ENCODE measurements at regions not wholly inside any gene's neighbourhood (a gene's known extent, or its start where the extent isn't known, plus 50 kb on each side); places are given as distances from the start of the nearest gene placed in this dataset.

GRCh38 chr6:169964486-169965180 is 213.2 kb downstream of the ERMARD start:
- TF ChIP-seq, protein P1, sequence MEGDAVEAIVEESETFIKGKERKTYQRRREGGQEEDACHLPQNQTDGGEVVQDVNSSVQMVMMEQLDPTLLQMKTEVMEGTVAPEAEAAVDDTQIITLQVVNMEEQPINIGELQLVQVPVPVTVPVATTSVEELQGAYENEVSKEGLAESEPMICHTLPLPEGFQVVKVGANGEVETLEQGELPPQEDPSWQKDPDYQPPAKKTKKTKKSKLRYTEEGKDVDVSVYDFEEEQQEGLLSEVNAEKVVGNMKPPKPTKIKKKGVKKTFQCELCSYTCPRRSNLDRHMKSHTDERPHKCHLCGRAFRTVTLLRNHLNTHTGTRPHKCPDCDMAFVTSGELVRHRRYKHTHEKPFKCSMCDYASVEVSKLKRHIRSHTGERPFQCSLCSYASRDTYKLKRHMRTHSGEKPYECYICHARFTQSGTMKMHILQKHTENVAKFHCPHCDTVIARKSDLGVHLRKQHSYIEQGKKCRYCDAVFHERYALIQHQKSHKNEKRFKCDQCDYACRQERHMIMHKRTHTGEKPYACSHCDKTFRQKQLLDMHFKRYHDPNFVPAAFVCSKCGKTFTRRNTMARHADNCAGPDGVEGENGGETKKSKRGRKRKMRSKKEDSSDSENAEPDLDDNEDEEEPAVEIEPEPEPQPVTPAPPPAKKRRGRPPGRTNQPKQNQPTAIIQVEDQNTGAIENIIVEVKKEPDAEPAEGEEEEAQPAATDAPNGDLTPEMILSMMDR (IDR thresholded peaks at IDR 0.05; ENCODE audit: unreplicated experiment), result no peak
- BruUV-seq (replicated peaks), result no TSS peak
- H3K4me3 Mint-ChIP-seq (ENCODE audit: low read depth, unreplicated experiment), result no peak overlapping the region
- DNase-seq, result no peak
- no peaks in the 10 kb centered on the region for H3K9me3 Mint-ChIP-seq (ENCODE audit: low read depth, unreplicated experiment)
- H3K27ac Mint-ChIP-seq (ENCODE audit: unreplicated experiment), result no peak overlapping the region
- no peaks in the 10 kb centered on the region for H3K4me1 Mint-ChIP-seq (ENCODE audit: low read depth, unreplicated experiment)
- H3K36me3 Mint-ChIP-seq (ENCODE audit: insufficient read depth, unreplicated experiment), result peaks cover 5% of the 10 kb centered on the region
- H3K27me3 Mint-ChIP-seq (ENCODE audit: unreplicated experiment), result peaks cover 48% of the 10 kb centered on the region
- intact Hi-C loops (cut with micrococcal nuclease; ENCODE audit: unreplicated experiment), result no loop called here
- CTCF ChIA-PET, result no interaction called here

DNA sequence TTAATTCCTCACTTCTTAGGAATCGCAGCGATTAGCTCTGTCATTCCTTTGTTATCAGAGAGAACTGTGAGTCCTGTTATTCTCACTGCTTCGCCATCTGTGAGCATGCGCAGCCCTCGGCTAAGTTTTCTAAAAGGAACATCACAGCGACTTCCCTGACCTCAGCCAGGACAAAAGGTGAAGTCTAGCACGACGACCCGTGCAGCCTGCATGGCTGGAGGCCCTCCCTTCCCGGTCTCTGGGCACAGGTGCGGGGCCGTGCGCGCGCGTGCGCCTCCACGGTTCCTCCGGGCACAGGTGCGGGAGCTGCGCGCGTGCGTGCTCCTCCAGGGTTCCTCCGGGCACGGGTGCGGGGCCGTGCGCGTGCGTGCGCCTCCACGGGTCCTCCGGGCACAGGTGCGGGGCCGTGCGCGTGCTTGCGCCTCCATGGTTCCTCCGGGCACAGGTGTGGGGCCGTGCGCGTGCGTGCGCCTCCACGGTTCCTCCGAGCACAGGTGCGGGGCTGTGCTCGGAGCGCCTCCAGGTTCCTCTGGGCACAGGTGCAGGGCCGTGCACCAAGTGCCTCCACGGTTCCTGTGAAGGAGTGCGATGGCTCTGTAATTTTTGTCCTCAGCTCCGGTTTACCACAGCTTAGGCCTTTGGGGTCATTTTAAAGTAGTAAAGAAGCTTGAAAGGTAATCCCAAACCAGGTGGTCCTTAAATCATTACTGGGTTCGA is 212.3 kb downstream of the ERMARD start:
- Mint-ChIP-seq H3K4me3 (ENCODE audit: low read depth, unreplicated experiment) (no peak overlapping the region), H3K4me1 (ENCODE audit: low read depth, unreplicated experiment) (no peaks in the 10 kb centered on the region), H3K27ac (ENCODE audit: unreplicated experiment) (no peak overlapping the region), H3K27me3 (ENCODE audit: unreplicated experiment) (peaks cover 41% of the 10 kb centered on the region), H3K36me3 (ENCODE audit: insufficient read depth, unreplicated experiment) (peaks cover 5% of the 10 kb centered on the region), H3K9me3 (ENCODE audit: low read depth, unreplicated experiment) (no peaks in the 10 kb centered on the region)
- BruUV-seq (replicated peaks), result no TSS peak
- TF ChIP-seq, protein P1 (IDR thresholded peaks at IDR 0.05; ENCODE audit: unreplicated experiment), result no peak
- DNase-seq, result no peak
- CTCF ChIA-PET, result no interaction called here
- intact Hi-C loops (cut with micrococcal nuclease; ENCODE audit: unreplicated experiment), result no loop called here

DNA sequence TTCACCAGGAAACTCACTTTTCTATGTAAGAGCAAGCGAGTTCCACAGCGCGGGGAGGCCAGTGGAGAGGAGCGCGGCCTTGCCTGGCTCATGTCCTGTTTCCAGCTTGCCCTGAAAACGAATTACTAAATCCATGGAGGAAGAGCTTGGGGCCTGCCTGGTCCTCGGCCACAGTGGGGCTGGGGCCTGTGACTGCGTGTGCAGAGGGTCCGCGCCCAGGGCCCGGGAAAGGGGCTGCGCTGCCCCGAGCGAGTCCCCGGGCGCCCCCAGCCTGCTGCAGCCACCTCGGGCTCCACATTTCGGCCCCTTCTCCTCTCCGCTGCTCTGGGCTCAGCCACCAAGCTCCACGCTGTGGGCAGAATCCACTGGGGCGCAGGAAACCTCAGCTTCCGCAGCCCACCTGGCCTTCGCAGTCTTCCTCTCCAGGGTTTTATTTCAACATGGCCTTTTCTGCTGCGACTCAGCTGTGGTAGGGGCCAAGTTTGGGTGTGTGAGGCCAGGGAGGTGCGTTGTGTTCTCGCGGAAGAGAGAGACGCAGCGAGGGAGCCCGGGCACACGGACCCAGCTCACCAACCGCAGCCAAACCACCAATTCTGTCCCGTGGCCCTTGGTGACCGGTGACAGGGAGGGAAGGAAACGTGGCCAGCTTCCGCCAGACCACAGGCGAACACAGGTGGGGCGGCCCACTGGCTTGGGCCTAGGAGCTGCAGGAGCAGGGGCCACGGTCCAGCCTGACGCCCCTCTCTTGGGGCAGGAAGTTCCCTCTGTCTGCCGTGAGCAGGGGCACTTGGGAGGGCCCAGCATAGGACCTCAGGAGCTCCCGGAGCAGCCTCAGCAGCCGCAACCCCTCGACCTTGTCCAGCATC is 211.4 kb downstream of the ERMARD start:
- CTCF ChIA-PET, result no interaction called here
- intact Hi-C loops (cut with micrococcal nuclease; ENCODE audit: unreplicated experiment), result no loop called here
- peaks cover 41% of the 10 kb centered on the region for H3K27me3 Mint-ChIP-seq (ENCODE audit: unreplicated experiment)
- no peaks in the 10 kb centered on the region for H3K9me3 Mint-ChIP-seq (ENCODE audit: low read depth, unreplicated experiment)
- no peak overlapping the region for H3K4me3 Mint-ChIP-seq (ENCODE audit: low read depth, unreplicated experiment)
- no peak for DNase-seq
- TF ChIP-seq, protein P1 (IDR thresholded peaks at IDR 0.05; ENCODE audit: unreplicated experiment), result no peak
- no peak overlapping the region for H3K27ac Mint-ChIP-seq (ENCODE audit: unreplicated experiment)
- no peaks in the 10 kb centered on the region for H3K4me1 Mint-ChIP-seq (ENCODE audit: low read depth, unreplicated experiment)
- H3K36me3 Mint-ChIP-seq (ENCODE audit: insufficient read depth, unreplicated experiment), result peaks cover 8% of the 10 kb centered on the region
- no TSS peak for BruUV-seq (replicated peaks)

DNA sequence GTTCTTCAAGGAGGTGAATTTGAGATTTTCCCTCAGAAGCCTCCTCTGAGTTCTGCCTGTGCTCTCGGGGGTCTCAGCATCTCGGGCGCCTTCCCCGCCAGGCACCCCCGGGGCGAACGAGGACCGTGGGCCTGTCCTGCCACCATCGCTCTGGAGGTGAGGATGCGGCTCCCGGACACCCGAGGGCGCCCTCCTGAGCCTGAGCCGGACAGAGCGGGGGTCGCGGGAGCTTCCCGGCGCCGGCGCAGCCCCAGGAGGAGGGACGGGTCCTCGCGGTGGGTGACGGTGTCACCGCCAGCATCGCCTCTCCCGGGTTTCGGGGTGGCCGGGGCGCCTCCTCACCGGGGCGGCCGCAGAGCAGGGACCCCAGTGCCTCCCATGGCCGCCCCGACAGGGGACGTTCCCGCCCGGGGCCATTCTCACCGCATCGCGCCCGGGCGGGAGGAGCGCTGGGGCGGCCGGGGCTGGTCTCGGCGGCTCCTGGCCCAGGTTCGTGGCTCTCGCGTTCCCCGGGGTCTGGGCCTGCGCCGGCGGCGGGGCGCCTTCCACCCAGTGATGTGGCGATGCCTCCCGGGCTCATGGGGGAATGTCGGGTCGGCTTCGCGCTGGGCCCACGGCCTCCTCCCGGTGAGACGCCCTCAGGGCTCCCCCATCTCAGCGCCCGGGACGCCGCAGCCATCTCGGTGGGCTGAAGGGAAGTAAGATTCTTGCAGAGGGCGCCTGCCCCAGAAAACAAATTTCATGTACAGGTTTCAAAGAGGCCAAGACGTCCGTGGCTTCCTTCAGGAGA is 210.5 kb downstream of the ERMARD start:
- BruUV-seq (replicated peaks), result no TSS peak
- CTCF ChIA-PET, result no interaction called here
- Mint-ChIP-seq H3K36me3 (ENCODE audit: insufficient read depth, unreplicated experiment) (peaks cover 8% of the 10 kb centered on the region), H3K4me3 (ENCODE audit: low read depth, unreplicated experiment) (no peak overlapping the region), H3K4me1 (ENCODE audit: low read depth, unreplicated experiment) (no peaks in the 10 kb centered on the region), H3K27ac (ENCODE audit: unreplicated experiment) (no peak overlapping the region), H3K9me3 (ENCODE audit: low read depth, unreplicated experiment) (no peaks in the 10 kb centered on the region), H3K27me3 (ENCODE audit: unreplicated experiment) (peaks cover 38% of the 10 kb centered on the region)
- intact Hi-C loops (cut with micrococcal nuclease; ENCODE audit: unreplicated experiment), result no loop called here
- TF ChIP-seq, protein P1 (IDR thresholded peaks at IDR 0.05; ENCODE audit: unreplicated experiment), result no peak
- no peak for DNase-seq
